HG02571 (cell line): ENCODE measurements at regions not wholly inside any gene's neighbourhood (a gene's known extent, or its start where the extent isn't known, plus 50 kb on each side); places are given as distances from the start of the nearest gene placed in this dataset.

ENCODE experiments used
- ATAC-seq: cut with Tn5 transposase; IDR thresholded peaks from one replicate; pipeline ENCODE4 v1.9.1; 2021; ENCODE audit warnings: mild to moderate bottlenecking, moderate library complexity; ENCODE audit not compliant: unreplicated experiment

- peak; percentile 100 for ATAC-seq
Measured at GRCh38 chr7:127447326-127447945, 54.9 kb upstream of the ZNF800 start.

GRCh38 chr7:127446842-127447241 is 54.3 kb upstream of the ZNF800 start:
- no peak for ATAC-seq
